Duodenal mucosa (tissue), 2 donors: ENCODE measurements at regions not wholly inside any gene's neighbourhood (a gene's known extent, or its start where the extent isn't known, plus 50 kb on each side); places are given as distances from the start of the nearest gene placed in this dataset.

Source experiments
- H3K27ac ChIP-seq: one replicate; pipeline ENCODE4 v1.7.0; 2013; ENCODE audit warnings: low read depth, low read length
- H3K27me3 ChIP-seq, 2 donors: one replicate each; pipeline ENCODE4 v1.7.0; 2013; ENCODE audit warnings: low read length in 2 of 2, control low read depth in 1 of 2; ENCODE audit not compliant: insufficient read depth in 2 of 2, control insufficient read depth in 1 of 2
- H3K36me3 ChIP-seq, 2 donors: one replicate each; pipeline ENCODE4 v1.7.0; 2013; ENCODE audit warnings: low read length in 2 of 2, control low read depth in 1 of 2; ENCODE audit not compliant: insufficient read depth in 2 of 2, control insufficient read depth in 1 of 2
- H3K4me1 ChIP-seq, 2 donors: one replicate each; pipeline ENCODE4 v1.7.0; 2013; ENCODE audit warnings: low read length in 2 of 2, control low read depth in 1 of 2; ENCODE audit not compliant: insufficient read depth in 2 of 2, control insufficient read depth in 1 of 2
- H3K4me3 ChIP-seq, 2 donors: one replicate each; pipeline ENCODE4 v1.7.0; 2013; ENCODE audit warnings: low read length in 2 of 2, low read depth in 1 of 2
- H3K9ac ChIP-seq, 2 donors: one replicate each; pipeline ENCODE4 v1.7.0; 2013; ENCODE audit warnings: low read length in 2 of 2, low read depth in 1 of 2
- H3K9me3 ChIP-seq, 2 donors: one replicate each; pipeline ENCODE4 v1.7.0; 2013; ENCODE audit warnings: low read length in 2 of 2, control low read depth in 1 of 2; ENCODE audit not compliant: control insufficient read depth in 1 of 2

DNA sequence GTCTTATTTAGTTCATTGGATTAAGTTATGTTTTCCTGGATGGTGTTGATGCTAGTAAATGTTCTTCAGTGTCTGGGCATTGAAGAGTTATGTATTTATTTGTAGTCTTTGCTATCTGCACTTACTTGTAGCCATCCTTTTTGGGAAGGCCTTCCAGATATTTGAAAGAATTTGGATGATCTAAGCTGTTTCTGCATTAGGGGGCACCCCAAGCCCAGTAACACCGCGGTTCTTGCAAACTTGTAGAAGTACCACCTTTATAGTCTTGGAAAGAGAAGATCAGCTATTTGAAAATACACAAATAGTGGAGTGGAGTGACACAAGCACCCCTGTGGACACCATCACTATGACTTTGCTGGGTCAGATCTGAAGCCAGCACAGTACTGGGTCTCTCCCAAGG is 175.9 kb upstream of the KIF2B start:
- Histone ChIP-seq H3K9ac (no peak overlapping the region), H3K27me3 (no peaks in the 10 kb centered on the region), H3K4me1 (no peaks in the 10 kb centered on the region), H3K36me3 (no peaks in the 10 kb centered on the region), H3K27ac (no peak overlapping the region), H3K9me3 (no peaks in the 10 kb centered on the region), H3K4me3 (no peak overlapping the region)

DNA sequence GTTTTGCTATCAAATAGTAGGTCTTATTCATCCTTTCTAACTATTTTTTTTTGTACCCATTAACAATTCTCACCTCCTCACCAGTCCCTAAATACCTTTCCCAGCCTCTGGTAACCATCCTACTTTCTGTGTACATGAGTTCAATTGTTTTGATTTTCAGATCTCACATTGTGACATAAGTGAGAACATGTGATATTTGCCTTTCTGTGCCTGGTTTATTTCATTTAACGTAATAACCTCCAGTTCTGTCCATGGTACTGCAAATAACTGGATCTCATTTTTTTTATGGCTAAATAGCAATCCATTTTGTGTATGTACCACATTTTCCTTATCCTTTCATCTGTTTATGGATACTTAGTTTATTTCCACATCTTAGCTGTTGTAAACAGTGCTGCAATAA is 181.9 kb upstream of the KIF2B start:
- H3K27me3 ChIP-seq, result no peaks in the 10 kb centered on the region

DNA sequence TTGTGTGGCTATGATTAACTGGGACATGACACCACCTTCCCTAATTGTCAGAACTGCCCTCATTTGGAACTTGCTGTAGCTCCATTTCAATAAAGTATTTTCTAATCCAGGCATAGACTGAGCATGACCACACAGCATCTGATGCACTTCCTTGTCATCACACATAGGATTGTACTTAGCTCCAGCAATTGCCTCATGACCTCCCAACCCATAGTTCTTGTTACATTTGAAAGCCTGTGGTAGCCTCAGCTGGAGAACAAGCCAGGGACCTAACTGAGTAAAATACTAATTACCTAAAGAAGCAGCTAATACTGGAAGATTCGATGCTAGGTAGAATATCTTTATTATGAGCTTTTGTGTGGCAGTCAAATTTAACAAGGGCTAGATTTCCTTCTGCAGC is 187.3 kb upstream of the KIF2B start:
- H3K4me1 ChIP-seq, result no peaks in the 10 kb centered on the region
- H3K36me3 ChIP-seq, result no peaks in the 10 kb centered on the region
- no peaks in the 10 kb centered on the region for H3K9me3 ChIP-seq
- no peak overlapping the region for H3K4me3 ChIP-seq
- H3K27me3 ChIP-seq, result no peaks in the 10 kb centered on the region
- no peak overlapping the region for H3K27ac ChIP-seq
- H3K9ac ChIP-seq, result no peak overlapping the region

More for the DNA sequence above, 181.9 kb upstream of the KIF2B start:
- H3K27ac ChIP-seq, result no peak overlapping the region
- H3K9me3 ChIP-seq, result no peaks in the 10 kb centered on the region
- H3K4me3 ChIP-seq, result no peak overlapping the region
- no peak overlapping the region for H3K9ac ChIP-seq
- no peaks in the 10 kb centered on the region for H3K36me3 ChIP-seq
- no peaks in the 10 kb centered on the region for H3K4me1 ChIP-seq

DNA sequence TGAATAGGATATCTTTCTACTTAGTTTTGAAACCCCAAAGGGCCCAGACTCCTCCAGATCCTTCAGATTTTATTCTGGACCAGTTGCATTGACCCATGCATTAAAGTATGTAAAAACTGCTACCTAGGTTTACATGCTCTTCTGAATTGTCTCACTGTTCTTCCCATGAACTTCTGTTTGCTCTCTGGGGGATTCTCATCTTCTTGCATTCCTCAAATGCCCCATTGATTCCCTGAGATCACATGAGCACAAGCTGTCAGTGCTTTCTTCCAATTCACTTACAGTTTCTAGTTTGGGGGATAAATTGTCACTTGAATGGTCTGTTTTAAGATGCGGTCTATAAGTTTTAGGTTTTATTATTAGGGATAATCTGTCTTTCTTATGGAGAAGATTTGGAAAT is 188.9 kb upstream of the KIF2B start:
- Histone ChIP-seq H3K9me3 (no peaks in the 10 kb centered on the region), H3K4me1 (no peaks in the 10 kb centered on the region), H3K27ac (no peak overlapping the region), H3K4me3 (no peak overlapping the region), H3K27me3 (no peaks in the 10 kb centered on the region), H3K9ac (no peak overlapping the region), H3K36me3 (no peaks in the 10 kb centered on the region)

DNA sequence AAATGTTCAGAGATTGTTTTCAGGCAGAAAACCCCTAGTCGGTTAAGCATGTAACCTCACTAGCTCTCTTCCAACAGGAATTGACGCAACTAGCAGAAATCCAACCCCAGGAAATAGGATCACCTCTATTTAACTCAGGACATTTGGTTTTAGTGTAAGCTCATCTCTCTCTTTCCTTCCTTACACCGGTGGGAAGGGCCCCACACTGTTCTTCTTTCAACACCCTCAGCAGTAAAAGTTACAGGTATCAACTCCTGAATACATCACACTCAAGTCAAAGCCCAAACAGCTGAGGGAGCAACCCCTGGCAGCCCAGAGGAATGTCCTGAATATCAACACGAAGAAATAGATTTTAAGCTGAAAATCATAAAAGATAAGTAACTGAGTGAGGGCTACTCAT is 191.2 kb upstream of the KIF2B start:
- Histone ChIP-seq H3K27ac (no peak overlapping the region), H3K4me1 (no peaks in the 10 kb centered on the region)

DNA sequence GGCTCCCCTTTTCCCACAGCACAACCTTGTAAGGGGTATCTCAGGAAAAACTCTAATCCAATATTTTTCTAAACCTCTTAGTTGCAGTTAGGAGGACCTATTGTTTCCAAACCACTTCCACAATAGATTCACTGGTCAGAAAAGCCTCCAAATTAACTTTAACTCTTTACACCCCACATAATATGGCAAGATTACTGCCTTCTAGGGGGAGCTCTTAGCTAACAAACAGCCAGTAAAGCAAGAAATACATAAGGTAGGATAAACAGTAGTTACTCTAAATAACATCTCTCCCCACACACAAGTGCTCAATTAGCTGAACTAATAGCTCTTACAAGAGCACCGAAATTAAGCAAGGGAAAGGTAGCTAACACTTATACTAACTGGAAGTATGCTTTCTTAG is 192.1 kb upstream of the KIF2B start:
- no peaks in the 10 kb centered on the region for H3K4me1 ChIP-seq
- no peaks in the 10 kb centered on the region for H3K9me3 ChIP-seq
- H3K27me3 ChIP-seq, result no peaks in the 10 kb centered on the region
- no peaks in the 10 kb centered on the region for H3K36me3 ChIP-seq
- H3K9ac ChIP-seq, result no peak overlapping the region
- no peak overlapping the region for H3K27ac ChIP-seq
- no peak overlapping the region for H3K4me3 ChIP-seq

More for the DNA sequence above, 191.2 kb upstream of the KIF2B start:
- Histone ChIP-seq H3K9ac (no peak overlapping the region), H3K4me3 (no peak overlapping the region), H3K27me3 (no peaks in the 10 kb centered on the region), H3K9me3 (no peaks in the 10 kb centered on the region), H3K36me3 (no peaks in the 10 kb centered on the region)

DNA sequence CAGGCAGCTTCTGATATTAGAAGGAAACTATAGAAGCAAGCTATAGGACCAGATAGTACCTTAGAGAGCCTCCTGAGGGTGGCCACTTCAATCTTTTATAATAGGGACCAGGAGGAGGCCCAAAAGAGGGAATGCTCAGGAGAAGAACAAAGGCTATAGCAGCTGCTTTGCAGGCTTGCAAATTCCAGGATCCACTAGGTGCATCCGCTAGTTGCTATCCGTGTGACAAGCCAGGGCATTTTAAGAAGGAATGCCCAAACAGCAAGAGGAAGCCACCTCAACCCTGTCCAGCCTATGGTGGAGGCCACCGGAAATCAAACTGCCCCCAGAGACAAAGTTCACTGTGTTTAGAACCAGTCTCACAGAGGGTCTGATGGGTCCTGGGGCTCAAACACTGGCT is 192.6 kb upstream of the KIF2B start:
- Histone ChIP-seq H3K27ac (no peak overlapping the region), H3K4me3 (no peak overlapping the region)

DNA sequence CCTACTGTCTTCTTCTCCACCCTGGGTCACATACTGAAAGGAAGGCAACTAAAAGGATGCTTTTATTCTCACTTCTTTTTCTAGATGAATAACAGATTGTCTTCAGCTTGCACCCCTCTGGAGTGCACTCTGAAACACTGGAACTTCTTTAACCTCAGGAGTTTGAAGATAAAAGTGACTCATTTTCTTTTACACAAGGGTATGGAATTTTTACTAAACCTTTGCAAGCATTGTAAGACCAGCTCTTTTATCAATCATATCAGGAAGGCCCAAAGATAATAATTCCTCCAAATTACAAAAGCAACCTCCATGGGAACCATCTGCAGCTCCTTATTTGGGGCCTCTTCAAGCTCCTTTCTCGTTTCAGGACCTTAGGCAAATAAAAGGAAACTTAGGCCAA is 193.5 kb upstream of the KIF2B start:
- H3K4me1 ChIP-seq, result no peaks in the 10 kb centered on the region
- H3K27ac ChIP-seq, result no peak overlapping the region
- no peak overlapping the region for H3K4me3 ChIP-seq
- no peaks in the 10 kb centered on the region for H3K36me3 ChIP-seq
- no peaks in the 10 kb centered on the region for H3K9me3 ChIP-seq
- H3K27me3 ChIP-seq, result no peaks in the 10 kb centered on the region
- H3K9ac ChIP-seq, result no peak overlapping the region

More for the DNA sequence above, 192.6 kb upstream of the KIF2B start:
- H3K36me3 ChIP-seq, result no peaks in the 10 kb centered on the region
- H3K9me3 ChIP-seq, result no peaks in the 10 kb centered on the region
- no peaks in the 10 kb centered on the region for H3K4me1 ChIP-seq
- H3K9ac ChIP-seq, result no peak overlapping the region
- H3K27me3 ChIP-seq, result no peaks in the 10 kb centered on the region

DNA sequence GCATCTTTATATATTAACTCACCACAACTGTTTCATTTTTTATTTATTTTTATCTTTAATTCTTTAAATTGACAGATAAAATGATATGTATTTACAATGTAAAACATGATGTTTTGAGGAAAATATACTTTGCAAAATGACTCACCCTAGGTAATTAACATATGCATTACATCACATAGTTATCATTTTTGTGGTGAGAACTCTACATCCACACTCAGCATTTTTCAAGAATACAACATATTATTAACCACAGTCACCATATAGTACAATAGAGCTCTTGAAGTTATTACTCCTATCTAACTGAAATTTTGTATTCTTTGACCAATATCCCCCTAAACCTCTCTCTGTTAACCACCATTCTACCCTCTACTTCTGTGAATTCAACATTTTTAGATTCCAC is 194.7 kb upstream of the KIF2B start:
- H3K9me3 ChIP-seq, result no peaks in the 10 kb centered on the region
- no peaks in the 10 kb centered on the region for H3K36me3 ChIP-seq
- no peak overlapping the region for H3K4me3 ChIP-seq
- H3K27ac ChIP-seq, result no peak overlapping the region
- H3K4me1 ChIP-seq, result no peaks in the 10 kb centered on the region
- no peaks in the 10 kb centered on the region for H3K27me3 ChIP-seq
- no peak overlapping the region for H3K9ac ChIP-seq

DNA sequence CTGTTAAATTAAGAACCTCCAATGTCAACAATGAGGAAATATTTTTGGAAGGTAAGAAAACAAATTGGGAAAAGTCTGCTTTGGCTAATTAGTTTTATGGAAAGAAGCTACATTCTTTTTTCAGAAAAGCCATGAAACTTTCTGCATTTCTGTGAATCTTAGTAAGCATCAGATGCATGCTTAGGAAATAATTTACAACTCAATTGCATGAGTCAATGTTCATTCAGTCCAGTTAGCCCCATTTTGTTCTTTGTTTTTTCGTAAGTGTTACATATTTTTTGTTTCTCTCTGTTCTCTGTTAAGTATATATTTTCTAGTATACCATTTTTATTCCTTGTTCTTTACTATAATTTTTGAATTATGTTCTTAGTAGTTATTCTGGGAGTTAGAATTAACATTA is 195.2 kb upstream of the KIF2B start:
- Histone ChIP-seq H3K27ac (no peak overlapping the region), H3K4me1 (no peaks in the 10 kb centered on the region), H3K9ac (no peak overlapping the region), H3K36me3 (no peaks in the 10 kb centered on the region), H3K27me3 (no peaks in the 10 kb centered on the region), H3K9me3 (no peaks in the 10 kb centered on the region), H3K4me3 (no peak overlapping the region)

DNA sequence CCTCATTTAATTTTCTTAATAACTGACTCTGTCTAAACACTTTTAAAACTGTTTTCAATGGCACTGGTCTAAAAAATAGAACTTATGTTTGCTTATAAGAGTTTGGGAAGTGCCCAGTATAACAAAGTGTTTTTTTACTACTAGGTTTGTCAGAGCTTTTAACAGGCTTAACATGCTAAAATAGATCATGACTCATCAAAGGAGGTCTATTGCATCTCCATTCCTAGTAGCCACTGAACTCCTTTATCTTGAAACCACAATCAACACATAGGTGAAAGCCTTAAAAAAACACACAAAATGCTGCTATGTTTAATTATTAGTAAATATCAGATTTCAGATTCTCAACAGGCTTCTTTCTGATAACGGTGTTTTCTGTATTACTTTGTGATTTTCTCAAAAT is 196.4 kb upstream of the KIF2B start:
- Histone ChIP-seq H3K4me1 (no peaks in the 10 kb centered on the region), H3K4me3 (no peak overlapping the region), H3K36me3 (no peaks in the 10 kb centered on the region), H3K9ac (no peak overlapping the region), H3K27ac (no peak overlapping the region), H3K9me3 (no peaks in the 10 kb centered on the region), H3K27me3 (no peaks in the 10 kb centered on the region)
